ENCODE measurements at regions not wholly inside any gene's neighbourhood (a gene's known extent, or its start where the extent isn't known, plus 50 kb on each side); places are given as distances from the start of the nearest gene placed in this dataset.

DNA sequence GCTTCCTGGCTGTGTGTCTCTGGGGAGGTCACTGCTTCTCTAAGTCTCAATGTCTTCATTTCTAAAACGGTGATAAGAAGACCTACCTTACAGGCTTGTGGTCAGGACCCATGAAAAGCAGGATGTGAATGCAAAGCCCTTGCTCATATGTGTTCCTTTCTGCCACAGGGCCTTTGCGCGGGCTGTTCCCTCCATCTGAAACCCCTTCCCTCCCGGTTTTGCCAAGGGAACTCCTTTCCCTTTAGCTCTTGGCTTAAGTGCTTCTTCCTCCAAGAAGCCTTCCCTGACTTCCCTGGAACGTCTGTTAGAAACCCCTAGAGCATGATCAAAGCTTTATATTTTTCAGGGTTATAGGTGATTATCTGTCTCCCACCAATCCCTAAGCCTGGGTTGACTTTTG, 147.2 kb upstream of the PTPN1 start:
- no peak overlapping the region for H3K27ac Mint-ChIP-seq
- no peaks in the 10 kb centered on the region for H3K4me1 ChIP-seq (ENCODE audit: insufficient read depth, low read length)
- no peaks in the 10 kb centered on the region for H3K36me3 Mint-ChIP-seq
- no peaks in the 10 kb centered on the region for H3K36me3 ChIP-seq (ENCODE audit: insufficient read depth, low read length)
- no peak overlapping the region for H3K27ac ChIP-seq (ENCODE audit: low read depth, low read length)
- no peak overlapping the region for H3K4me3 ChIP-seq (ENCODE audit: low read length)
- ChIA-PET CTCF (no interaction called here), POLR2A (no interaction called here)
- no peaks in the 10 kb centered on the region for H3K9me3 ChIP-seq (ENCODE audit: low read length)
- no peak for DNase-seq
- peaks cover 5 to 11% (median 7%) of the 10 kb centered on the region in 3 donors for H3K4me1 Mint-ChIP-seq
- H3K27me3 ChIP-seq (ENCODE audit: insufficient read depth, low read length, poor library complexity, severe bottlenecking), result no peaks in the 10 kb centered on the region
- no peak overlapping the region for H3K4me3 Mint-ChIP-seq
- peaks cover 1 to 10% of the 10 kb centered on the region in 2 donors for H3K27me3 Mint-ChIP-seq
- H3K9me3 Mint-ChIP-seq, result no peaks in the 10 kb centered on the region

DNA sequence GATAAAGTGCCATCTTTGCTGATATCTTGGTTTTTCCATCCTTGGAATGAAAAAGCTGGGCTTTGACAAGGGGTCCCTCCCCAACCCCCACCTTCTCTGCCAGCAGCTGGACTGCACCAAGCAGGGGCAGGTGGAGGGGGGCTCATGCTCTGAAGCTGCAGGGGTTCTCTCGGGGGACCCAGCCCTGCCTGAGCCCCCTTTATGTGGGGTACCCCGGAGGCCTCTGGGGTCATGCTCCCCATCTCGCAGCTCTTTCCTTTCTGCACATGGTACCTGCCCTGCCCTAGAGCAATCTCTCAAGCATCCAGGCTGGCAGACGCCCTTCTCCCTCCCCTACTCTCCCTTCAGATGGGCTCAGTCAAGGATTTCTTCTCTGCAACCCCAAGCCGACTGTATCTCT, 146.7 kb upstream of the PTPN1 start:
- no peaks in the 10 kb centered on the region for H3K4me1 ChIP-seq (ENCODE audit: insufficient read depth, low read length)
- Mint-ChIP-seq H3K36me3 (no peaks in the 10 kb centered on the region), H3K27me3 (peaks cover 6 to 12% of the 10 kb centered on the region in 2 donors), H3K9me3 (no peaks in the 10 kb centered on the region), H3K4me3 (no peak overlapping the region), H3K4me1 (peaks cover 7 to 11% (median 7%) of the 10 kb centered on the region in 3 donors), H3K27ac (no peak overlapping the region)
- H3K27me3 ChIP-seq (ENCODE audit: insufficient read depth, low read length, poor library complexity, severe bottlenecking), result no peaks in the 10 kb centered on the region
- ChIA-PET POLR2A (no interaction called here), CTCF (no interaction called here)
- DNase-seq, result no peak
- no peak overlapping the region for H3K27ac ChIP-seq (ENCODE audit: low read depth, low read length)
- no peak overlapping the region for H3K4me3 ChIP-seq (ENCODE audit: low read length)
- H3K9me3 ChIP-seq (ENCODE audit: low read length), result no peaks in the 10 kb centered on the region
- no peaks in the 10 kb centered on the region for H3K36me3 ChIP-seq (ENCODE audit: insufficient read depth, low read length)

DNA sequence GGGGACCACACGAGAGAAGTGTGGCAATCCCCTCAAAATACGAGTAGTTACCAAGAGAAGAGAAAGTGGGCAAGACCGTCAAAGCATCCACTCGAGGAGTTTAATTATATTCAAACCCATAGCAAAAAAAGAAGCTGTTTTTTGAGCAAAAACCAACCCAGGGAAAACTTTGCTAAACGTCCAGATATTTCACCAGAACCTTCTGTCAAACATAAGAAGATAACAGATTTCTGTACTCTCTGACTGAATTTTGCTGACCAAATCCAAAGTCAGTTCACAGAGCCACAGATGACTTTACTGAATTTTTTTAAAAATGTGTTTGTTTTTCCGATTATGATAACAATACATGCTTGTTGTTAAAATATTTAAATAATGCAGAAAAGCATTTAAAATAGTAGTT, 145.6 kb upstream of the PTPN1 start:
- no peak for DNase-seq
- CTCF ChIA-PET, result interaction anchor here (0.6 kb wide), 1 partner anchor 348 kb away, joined by 3 read pairs; no protein-coding TSS in a partner anchor
- Mint-ChIP-seq H3K4me1 (peaks cover 7 to 11% (median 7%) of the 10 kb centered on the region in 3 donors), H3K27me3 (peaks cover 10 to 12% of the 10 kb centered on the region in 2 donors), H3K27ac (no peak overlapping the region), H3K36me3 (no peaks in the 10 kb centered on the region), H3K4me3 (no peak overlapping the region), H3K9me3 (no peaks in the 10 kb centered on the region)
- Histone ChIP-seq H3K4me1 (ENCODE audit: insufficient read depth, low read length) (no peaks in the 10 kb centered on the region), H3K27me3 (ENCODE audit: insufficient read depth, low read length, poor library complexity, severe bottlenecking) (no peaks in the 10 kb centered on the region), H3K27ac (ENCODE audit: low read depth, low read length) (no peak overlapping the region), H3K36me3 (ENCODE audit: insufficient read depth, low read length) (no peaks in the 10 kb centered on the region), H3K9me3 (ENCODE audit: low read length) (no peaks in the 10 kb centered on the region), H3K4me3 (ENCODE audit: low read length) (no peak overlapping the region)
- POLR2A ChIA-PET, result no interaction called here

DNA sequence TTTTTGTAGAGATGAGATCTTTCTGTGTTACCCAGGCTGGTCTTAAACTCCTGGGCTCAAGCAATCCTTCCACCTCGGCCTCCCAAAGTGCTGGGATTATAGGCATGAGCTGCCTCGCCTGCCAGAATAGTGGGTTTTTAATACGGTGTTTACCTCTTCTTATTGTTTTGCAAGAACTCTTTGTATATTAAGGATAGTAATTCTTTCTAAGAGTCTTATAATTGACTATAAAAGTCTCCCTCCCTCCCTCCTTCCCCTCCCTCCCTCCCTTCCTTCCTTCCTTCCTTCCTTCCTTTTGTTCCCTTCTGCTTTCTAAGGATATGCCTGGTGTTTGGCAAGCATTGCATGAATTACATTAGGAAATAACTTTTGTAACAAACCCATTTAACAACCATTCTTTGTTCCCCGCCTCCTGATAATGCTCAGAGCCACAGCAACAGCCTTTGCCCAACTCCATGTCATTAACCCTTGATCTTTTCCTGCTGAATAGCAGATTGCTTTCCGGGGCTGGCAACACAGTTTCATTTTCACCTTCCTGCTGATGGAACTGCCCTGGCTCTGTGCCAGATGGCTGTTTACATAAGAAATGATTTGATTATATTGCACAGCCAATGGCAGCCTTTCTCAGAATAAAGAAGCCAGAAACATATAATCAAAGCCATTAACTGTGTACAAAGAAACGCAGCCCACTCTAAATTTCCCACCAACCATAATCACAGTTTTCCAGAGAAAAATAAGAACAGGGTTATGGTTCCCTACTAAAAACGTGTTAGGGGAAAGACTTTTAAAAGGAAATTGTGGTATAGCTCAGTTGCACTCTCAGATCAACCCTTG, 143.7 kb upstream of the PTPN1 start:
- Histone ChIP-seq H3K36me3 (ENCODE audit: insufficient read depth, low read length) (no peaks in the 10 kb centered on the region), H3K27me3 (ENCODE audit: insufficient read depth, low read length, poor library complexity, severe bottlenecking) (no peaks in the 10 kb centered on the region), H3K4me3 (ENCODE audit: low read length) (no peak overlapping the region), H3K27ac (ENCODE audit: low read depth, low read length) (no peak overlapping the region), H3K4me1 (ENCODE audit: insufficient read depth, low read length) (no peaks in the 10 kb centered on the region), H3K9me3 (ENCODE audit: low read length) (no peaks in the 10 kb centered on the region)
- Mint-ChIP-seq H3K36me3 (no peaks in the 10 kb centered on the region), H3K4me1 (peaks cover 7 to 11% (median 7%) of the 10 kb centered on the region in 3 donors), H3K9me3 (no peaks in the 10 kb centered on the region), H3K27me3 (peaks cover 10 to 13% of the 10 kb centered on the region in 2 donors), H3K27ac (peak overlapping the region in 3 of 8 donors; percentile 76 to 88 (median 83)), H3K4me3 (peak overlapping the region in 3 of 7 donors; percentile 15 to 60 (median 47))
- DNase-seq, result no peak
- ChIA-PET CTCF (no interaction called here), POLR2A (no interaction called here)

DNA sequence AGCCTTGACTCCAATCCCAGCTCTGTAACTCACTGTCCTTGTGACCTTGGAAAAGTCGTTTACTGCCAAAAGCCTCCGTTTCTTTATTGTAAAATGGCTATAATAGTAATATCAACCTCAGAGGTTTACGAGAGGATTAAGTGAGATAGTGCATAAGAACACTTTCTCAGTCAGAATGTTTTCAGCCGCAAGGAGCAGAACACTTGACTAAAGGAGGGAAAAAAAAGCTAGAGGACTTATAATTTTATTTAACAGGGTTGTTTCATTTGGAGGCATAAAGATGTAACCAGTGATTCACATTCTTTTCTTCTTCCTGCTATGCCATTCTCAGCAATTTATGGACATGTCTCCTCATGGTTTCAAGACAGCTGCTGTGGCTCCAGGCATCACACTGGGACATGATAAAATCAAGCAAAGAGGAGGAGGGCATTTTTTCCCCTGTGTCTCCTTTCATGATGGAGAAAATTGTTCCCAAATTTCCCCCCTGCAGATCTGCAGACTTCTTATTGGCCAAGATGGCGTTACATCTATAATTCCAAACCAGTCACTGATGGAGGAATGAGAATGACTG, 143.0 kb upstream of the PTPN1 start:
- CTCF ChIA-PET, result no interaction called here

DNA sequence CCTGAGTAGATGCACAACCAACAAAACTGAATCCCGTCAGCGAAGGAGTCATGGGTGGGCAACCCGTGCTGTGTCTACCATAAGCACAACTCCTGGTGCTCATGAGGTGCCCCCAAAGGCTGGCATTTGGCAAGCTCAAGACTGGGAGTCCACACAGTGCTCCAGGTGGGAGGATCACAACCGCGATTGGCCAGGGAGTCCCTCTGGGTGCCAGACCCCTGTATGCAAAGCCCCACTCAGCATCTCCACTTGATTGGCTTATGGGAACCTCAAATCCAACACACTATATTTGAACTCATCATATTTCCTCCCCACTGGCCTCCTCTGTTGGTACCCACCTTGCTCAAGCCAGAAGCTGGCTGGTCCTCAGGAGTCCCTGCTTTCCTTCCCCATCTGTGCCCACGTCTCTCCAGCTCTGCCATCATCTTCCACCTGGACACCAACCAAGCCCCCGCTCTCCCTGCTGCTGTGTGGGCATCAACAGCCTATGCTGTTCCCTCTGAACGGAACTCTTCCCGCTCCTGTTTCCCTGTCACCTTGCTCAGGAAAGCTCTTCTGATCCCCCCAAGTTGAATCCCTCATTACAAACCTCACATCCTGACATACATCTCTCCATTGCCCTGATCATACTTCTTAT, 142.3 kb upstream of the PTPN1 start:
- Mint-ChIP-seq H3K27me3 (peaks cover 13 to 17% of the 10 kb centered on the region in 2 donors), H3K36me3 (no peaks in the 10 kb centered on the region), H3K4me1 (peaks cover 7 to 11% (median 7%) of the 10 kb centered on the region in 3 donors), H3K9me3 (no peaks in the 10 kb centered on the region), H3K27ac (no peak overlapping the region), H3K4me3 (no peak overlapping the region)
- H3K4me3 ChIP-seq (ENCODE audit: low read length), result no peak overlapping the region
- no peak overlapping the region for H3K27ac ChIP-seq (ENCODE audit: low read depth, low read length)
- H3K36me3 ChIP-seq (ENCODE audit: insufficient read depth, low read length), result no peaks in the 10 kb centered on the region
- CTCF ChIA-PET, result interaction anchor here (0.5 kb wide), 1 partner anchor 189 kb away, joined by 3 read pairs; no protein-coding TSS in a partner anchor
- H3K9me3 ChIP-seq (ENCODE audit: low read length), result no peaks in the 10 kb centered on the region
- no peak for DNase-seq
- no peaks in the 10 kb centered on the region for H3K4me1 ChIP-seq (ENCODE audit: insufficient read depth, low read length)
- no peaks in the 10 kb centered on the region for H3K27me3 ChIP-seq (ENCODE audit: insufficient read depth, low read length, poor library complexity, severe bottlenecking)
- POLR2A ChIA-PET, result no interaction called here

More for the DNA sequence above, 143.0 kb upstream of the PTPN1 start:
- H3K4me3 ChIP-seq (ENCODE audit: low read length), result no peak overlapping the region
- H3K27ac ChIP-seq (ENCODE audit: low read depth, low read length), result no peak overlapping the region
- Mint-ChIP-seq H3K36me3 (no peaks in the 10 kb centered on the region), H3K4me1 (peaks cover 7 to 11% (median 7%) of the 10 kb centered on the region in 3 donors), H3K27ac (no peak overlapping the region), H3K27me3 (peaks cover 13 to 17% of the 10 kb centered on the region in 2 donors), H3K4me3 (no peak overlapping the region), H3K9me3 (no peaks in the 10 kb centered on the region)
- no peaks in the 10 kb centered on the region for H3K27me3 ChIP-seq (ENCODE audit: insufficient read depth, low read length, poor library complexity, severe bottlenecking)
- H3K36me3 ChIP-seq (ENCODE audit: insufficient read depth, low read length), result no peaks in the 10 kb centered on the region
- POLR2A ChIA-PET, result no interaction called here
- no peaks in the 10 kb centered on the region for H3K4me1 ChIP-seq (ENCODE audit: insufficient read depth, low read length)
- H3K9me3 ChIP-seq (ENCODE audit: low read length), result no peaks in the 10 kb centered on the region
- no peak for DNase-seq

DNA sequence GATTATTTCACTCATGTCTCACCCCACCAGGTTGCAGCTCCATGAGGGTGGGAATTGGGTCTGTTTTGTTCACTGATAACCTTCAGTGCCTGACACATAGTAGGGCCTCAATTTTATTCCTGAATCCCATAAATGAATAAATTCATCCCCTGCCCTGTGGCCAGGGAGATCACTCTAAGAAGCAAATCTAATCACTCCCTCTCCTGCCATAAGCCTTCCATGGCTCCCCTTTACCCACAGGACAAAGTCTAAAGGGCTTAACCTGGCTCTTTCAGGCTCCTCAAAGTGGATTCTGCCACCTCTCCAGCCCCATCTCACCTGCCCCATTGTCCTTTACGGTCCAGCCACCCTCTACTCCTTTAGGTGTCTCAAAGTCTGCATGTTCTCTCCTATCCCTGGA, 141.8 kb upstream of the PTPN1 start:
- Mint-ChIP-seq H3K4me1 (peaks cover 7 to 11% (median 7%) of the 10 kb centered on the region in 3 donors), H3K4me3 (no peak overlapping the region), H3K9me3 (no peaks in the 10 kb centered on the region), H3K27me3 (peaks cover 13 to 17% of the 10 kb centered on the region in 2 donors), H3K27ac (no peak overlapping the region), H3K36me3 (no peaks in the 10 kb centered on the region)
- Histone ChIP-seq H3K9me3 (ENCODE audit: low read length) (no peaks in the 10 kb centered on the region), H3K36me3 (ENCODE audit: insufficient read depth, low read length) (no peaks in the 10 kb centered on the region), H3K4me3 (ENCODE audit: low read length) (no peak overlapping the region), H3K27ac (ENCODE audit: low read depth, low read length) (no peak overlapping the region), H3K4me1 (ENCODE audit: insufficient read depth, low read length) (no peaks in the 10 kb centered on the region), H3K27me3 (ENCODE audit: insufficient read depth, low read length, poor library complexity, severe bottlenecking) (no peaks in the 10 kb centered on the region)
- ChIA-PET CTCF (interaction anchor here (0.5 kb wide), 1 partner anchor 189 kb away, joined by 3 read pairs; no protein-coding TSS in a partner anchor), POLR2A (no interaction called here)
- no peak for DNase-seq

DNA sequence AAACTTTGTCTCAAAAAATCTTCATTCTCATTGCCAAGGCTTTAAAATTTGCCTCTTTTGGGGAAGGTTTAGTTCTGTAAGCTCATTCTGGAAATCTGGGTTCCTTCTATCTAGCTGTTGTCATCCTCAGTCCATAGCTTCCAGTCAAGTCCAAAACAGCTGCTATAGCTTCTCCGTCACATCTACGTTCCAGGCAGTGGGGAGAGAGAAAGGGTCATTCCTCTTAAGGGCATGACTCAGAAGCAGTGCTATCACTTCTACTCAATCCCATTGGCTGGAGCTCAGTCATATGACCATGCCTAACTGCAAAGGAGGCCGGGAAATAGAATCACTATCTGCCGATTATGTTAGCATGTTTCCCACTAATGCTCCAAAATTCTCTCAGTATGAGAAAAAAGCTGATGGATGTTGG, 141.4 kb upstream of the PTPN1 start:
- Mint-ChIP-seq H3K27ac (no peak overlapping the region), H3K4me3 (no peak overlapping the region), H3K9me3 (no peaks in the 10 kb centered on the region), H3K4me1 (peaks cover 7 to 11% (median 7%) of the 10 kb centered on the region in 3 donors), H3K36me3 (no peaks in the 10 kb centered on the region), H3K27me3 (peaks cover 12 to 17% of the 10 kb centered on the region in 2 donors)
- Histone ChIP-seq H3K9me3 (ENCODE audit: low read length) (no peaks in the 10 kb centered on the region), H3K36me3 (ENCODE audit: insufficient read depth, low read length) (no peaks in the 10 kb centered on the region), H3K4me3 (ENCODE audit: low read length) (no peak overlapping the region), H3K27me3 (ENCODE audit: insufficient read depth, low read length, poor library complexity, severe bottlenecking) (no peaks in the 10 kb centered on the region), H3K4me1 (ENCODE audit: insufficient read depth, low read length) (no peaks in the 10 kb centered on the region), H3K27ac (ENCODE audit: low read depth, low read length) (no peak overlapping the region)
- CTCF ChIA-PET, result no interaction called here
- POLR2A ChIA-PET, result no interaction called here
- no peak for DNase-seq
